K562 (cell line): ENCODE measurements at regions not wholly inside any gene's neighbourhood (a gene's known extent, or its start where the extent isn't known, plus 50 kb on each side); places are given as distances from the start of the nearest gene placed in this dataset.
A peak's percentile ranks its signal among the peaks of the same experiment; 100 is the strongest.

Experiments
- ATAC-seq: fragments of 200-7000 bp; cut with Tn5 transposase; 3 replicates; pipeline ENCODE4 v1.9.1; 2020; ENCODE audit warnings: moderate library complexity
- BruUV-seq: library from RNA; stranded (reverse); fragments of 400-500 nt; replicated peaks from 2 replicates; lab custom pipeline; 2021; lab: Mats Ljungman, UMichigan
- CTCF ChIA-PET: fragments of 300-600 bp; formaldehyde crosslinking; extraction: SDS; loops from one replicate; lab custom pipeline; 2021; ENCODE audit warnings: low intra/inter-chr PET ratio; lab: Yijun Ruan, JAX
- POLR2A ChIA-PET: fragments of 300-600, 350-650 bp; sonication (Branson Sonifier 250); formaldehyde crosslinking; extraction: SDS; loops from one replicate; lab custom pipeline; 2021; ENCODE audit warnings: antibody characterized with exemption, inconsistent platforms; lab: Yijun Ruan, JAX
- DNase-seq, 4 experiments: peaks; one replicate each; pipeline versions ENCODE4 v3.0.0 to v3.0.0-alpha.2; 2011 to 2018; ENCODE audit warnings: low spot score in 3 of 4, mixed read lengths in 3 of 4; ENCODE audit errors: extremely low read depth in 1 of 4
- FAIRE-seq: peaks from 2 replicates; lab custom pipeline; 2011; peaks lifted over from hg19 to GRCh38; lab: Jason Lieb, UNC
- H2AFZ ChIP-seq: 2 replicates; pipeline ENCODE4 v1.6.0; 2011; ENCODE audit warnings: low read depth, low read length, control low read depth, inconsistent platforms
- H3K27ac ChIP-seq: fragments of 200-600 bp; 3 replicates; pipeline ENCODE4 v1.8.0; 2011; ENCODE audit warnings: low read depth, mild to moderate bottlenecking, control low read depth, inconsistent platforms, low read length, moderate library complexity, mixed read lengths; ENCODE audit errors: extremely low read depth
- H3K27me3 ChIP-seq, 2 experiments: fragments of 300-600 bp in 1 of 2; 2 replicates in 1 of 2; 3 replicates in 1 of 2; pipeline versions ENCODE4 v1.6.0 to v1.8.0; 2011; ENCODE audit warnings: inconsistent platforms in 2 of 2, low read length in 2 of 2, mild to moderate bottlenecking in 1 of 2, mixed read lengths in 1 of 2, moderate library complexity in 1 of 2; ENCODE audit not compliant: control insufficient read depth in 2 of 2, insufficient read depth in 2 of 2
- H3K36me3 ChIP-seq: fragments of 300-600 bp; 3 replicates; pipeline ENCODE4 v1.8.0; 2011; ENCODE audit warnings: mild to moderate bottlenecking, low read length, inconsistent platforms; ENCODE audit not compliant: control insufficient read depth, insufficient read depth
- H3K4me1 ChIP-seq, 2 experiments: fragments of 200-600 bp in 1 of 2; replicated peaks in 1 of 2; 2 replicates in 1 of 2; 3 replicates in 1 of 2; pipeline versions ENCODE4 v1.5.1 to v1.8.0; 2011; ENCODE audit warnings: inconsistent platforms in 2 of 2, low read length in 2 of 2, mild to moderate bottlenecking in 1 of 2, mixed read lengths in 1 of 2, moderate library complexity in 1 of 2; ENCODE audit not compliant: control insufficient read depth in 2 of 2, insufficient read depth in 2 of 2
- H3K4me2 ChIP-seq: 2 replicates; pipeline ENCODE4 v1.6.1; 2011; ENCODE audit warnings: low read length, control low read depth, inconsistent platforms, mixed read lengths; ENCODE audit not compliant: insufficient read depth
- H3K4me3 ChIP-seq: fragments of 200-600 bp; sonication (generic), shearing (Covaris generic); 2 replicates; pipeline ENCODE4 v1.5.1; 2016; ENCODE audit warnings: control low read depth, inconsistent platforms
- H3K79me2 ChIP-seq: fragments of 200-600 bp; 3 replicates; pipeline ENCODE4 v1.8.0; 2011; ENCODE audit warnings: low read length, inconsistent platforms; ENCODE audit not compliant: control insufficient read depth, insufficient read depth
- H3K9ac ChIP-seq, 2 experiments: 2 replicates each; pipeline versions ENCODE4 v1.6.0 to v1.6.1; 2011; ENCODE audit warnings: low read depth in 2 of 2, low read length in 2 of 2, control low read depth in 1 of 2, inconsistent platforms in 1 of 2, mild to moderate bottlenecking in 1 of 2, mixed read lengths in 1 of 2; ENCODE audit not compliant: insufficient read depth in 1 of 2
- H3K9me1 ChIP-seq: one replicate; pipeline ENCODE4 v1.6.0; 2011; ENCODE audit warnings: inconsistent platforms, mild to moderate bottlenecking, low read length, moderate library complexity; ENCODE audit not compliant: control insufficient read depth, insufficient read depth
- H3K9me3 ChIP-seq: replicated peaks from 2 replicates; pipeline ENCODE4 v1.5.1; 2011; ENCODE audit warnings: low read depth, low read length, inconsistent platforms; ENCODE audit not compliant: control insufficient read depth, insufficient read depth
- H4K20me1 ChIP-seq: replicated peaks from 2 replicates; pipeline ENCODE4 v1.6.1; 2011; ENCODE audit warnings: low read length, inconsistent platforms, mixed read lengths; ENCODE audit not compliant: control insufficient read depth, insufficient read depth
- C11orf30 ChIP-seq: fragments of 450-650 bp; IDR thresholded peaks from 2 replicates; pipeline ENCODE4 v1.6.1; 2016; ENCODE audit warnings: low read depth, mild to moderate bottlenecking
- ETV5 ChIP-seq: sonication (generic); formaldehyde crosslinking; IDR thresholded peaks from 2 replicates; pipeline ENCODE4 v1.4.0; 2020; ENCODE audit warnings: low read depth, mild to moderate bottlenecking, missing genetic modification reagents
- GATAD2B ChIP-seq: fragments of 450-650 bp; IDR thresholded peaks from 2 replicates; pipeline ENCODE4 v1.6.1; 2017; ENCODE audit warnings: mild to moderate bottlenecking, borderline replicate concordance
- KDM4B ChIP-seq, 2 experiments: fragments of 450-650 bp in 1 of 2; sonication (generic) in 1 of 2; IDR thresholded peaks; 2 replicates each; pipeline ENCODE4 v1.6.1; 2016 to 2017; ENCODE audit warnings: borderline replicate concordance in 2 of 2, antibody characterized with exemption in 1 of 2, low read depth in 1 of 2, mild to moderate bottlenecking in 1 of 2
- KLF1 ChIP-seq: fragments of 450-650 bp; IDR thresholded peaks from 2 replicates; pipeline ENCODE4 v1.6.1; 2016; ENCODE audit warnings: missing genetic modification characterization, missing compliant biosample characterization
- MAFG ChIP-seq: fragments of 450-650 bp; conservative IDR thresholded peaks from 2 replicates; pipeline ENCODE4 v1.6.1; 2016; ENCODE audit warnings: missing genetic modification characterization, missing compliant biosample characterization
- MEF2A ChIP-seq: IDR thresholded peaks from 2 replicates; pipeline ENCODE4 v1.6.1; 2011; ENCODE audit warnings: low read depth, mild to moderate bottlenecking, low read length, moderate library complexity; ENCODE audit not compliant: control insufficient read depth
- NFE2 ChIP-seq: IDR thresholded peaks from 2 replicates; pipeline ENCODE4 v1.6.1; 2014; ENCODE audit warnings: antibody characterized with exemption, low read depth
- RBM14 ChIP-seq: fragments of 200-400 bp; formaldehyde crosslinking; IDR thresholded peaks from 2 replicates; pipeline ENCODE4 v1.6.1; 2018; ENCODE audit warnings: low read depth, mild to moderate bottlenecking, low read length, moderate library complexity, borderline replicate concordance; ENCODE audit not compliant: insufficient read depth
- SPI1 ChIP-seq: IDR thresholded peaks from 2 replicates; pipeline ENCODE4 v1.6.1; 2011; ENCODE audit warnings: low read depth, low read length, control low read depth, borderline replicate concordance
- STAT5A ChIP-seq: IDR thresholded peaks from 2 replicates; pipeline ENCODE4 v1.6.1; 2012; ENCODE audit warnings: low read length, inconsistent platforms, borderline replicate concordance
- TAF1 ChIP-seq: IDR thresholded peaks from 2 replicates; pipeline ENCODE4 v1.6.1; 2011; ENCODE audit warnings: mild to moderate bottlenecking, low read length, moderate library complexity; ENCODE audit not compliant: insufficient read depth, control insufficient read depth, severe bottlenecking; ENCODE audit errors: extremely low read depth
- TEAD1 ChIP-seq, 2 experiments: fragments of 450-650 bp in 1 of 2; sonication (generic) in 1 of 2; formaldehyde crosslinking; IDR thresholded peaks; 2 replicates each; pipeline versions ENCODE4 v1.4.0 to v1.8.0; 2020 to 2022; ENCODE audit warnings: mild to moderate bottlenecking in 2 of 2, missing genetic modification reagents in 1 of 2
- ZNF134 ChIP-seq: fragments of 250-450 bp; sonication (Bioruptor Pico); conservative IDR thresholded peaks from 2 replicates; pipeline ENCODE4 v1.4.0; 2020
- ZNF224 ChIP-seq: sonication (generic); formaldehyde crosslinking; IDR thresholded peaks from 2 replicates; pipeline ENCODE4 v1.8.0; 2022; ENCODE audit warnings: mild to moderate bottlenecking, missing genetic modification reagents
- ZNF445 ChIP-seq: fragments of 250-450 bp; sonication (Bioruptor Pico); IDR thresholded peaks from 2 replicates; pipeline ENCODE4 v1.4.0; 2020; ENCODE audit warnings: low read depth, mild to moderate bottlenecking, moderate library complexity
- ZNF589 ChIP-seq: fragments of 200-800 bp; sonication (Bioruptor generic); IDR thresholded peaks from 2 replicates; pipeline ENCODE4 v1.6.1; 2016; ENCODE audit warnings: low read depth, missing genetic modification characterization, missing compliant biosample characterization
- WGBS: fragments of 100-300 bp; shearing (Covaris generic); methylation state at CpG from one replicate; pipeline ENCODE4 v1.1.6; 2016; ENCODE audit warnings: low coverage, mixed read lengths; ENCODE audit not compliant: insufficient coverage; ENCODE audit errors: missing lambda C conversion rate; 5-methylcytosine and 5-hydroxymethylcytosine counted together
- in situ Hi-C: fragments of 300-500 bp; cut with MboI; formaldehyde crosslinking; loops from 4 replicates; pipeline ENCODE4 v1.15.0; 2018; ENCODE audit warnings: inconsistent platforms, mixed read lengths
- intact Hi-C: fragments of 100-400 bp; cut with micrococcal nuclease; formaldehyde crosslinking; loops from 2 replicates; pipeline ENCODE4 v1.14.2; 2022
- TF ChIP-seq, protein P1 (sequence below): conservative IDR thresholded peaks from 2 replicates; pipeline ENCODE4 v1.6.1; 2011; ENCODE audit warnings: low read depth, mild to moderate bottlenecking, low read length; ENCODE audit not compliant: control insufficient read depth

DNA sequence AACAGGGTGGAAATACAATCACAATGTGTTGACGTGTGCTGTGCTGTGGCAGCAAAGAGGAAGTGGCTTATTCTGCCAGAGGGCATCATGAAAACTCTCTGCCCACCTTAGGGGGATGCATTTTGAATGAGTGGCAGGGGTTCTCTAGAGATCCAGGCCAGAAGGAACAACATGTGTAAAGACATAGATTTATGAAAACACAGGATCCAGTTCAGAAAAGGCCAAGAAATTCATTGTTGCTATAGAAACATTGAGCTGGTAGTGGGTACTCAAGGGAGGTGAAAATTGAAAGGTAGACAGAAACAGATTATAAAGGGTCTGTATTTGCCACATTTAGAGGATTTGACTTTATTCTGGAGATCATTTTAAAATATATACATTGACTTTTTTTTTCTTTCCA lies 417.7 kb downstream of the ENC1 start:
- H2AFZ ChIP-seq, result no peak overlapping the region
- H3K4me3 ChIP-seq, result no peak overlapping the region
- H3K79me2 ChIP-seq, result no peaks in the 10 kb centered on the region
- H3K27ac ChIP-seq, result no peak overlapping the region
- in situ Hi-C loops, result no loop called here
- H3K27me3 ChIP-seq, result no peaks in the 10 kb centered on the region; a peak in 1 of 5 replicates
- DNase-seq, result no peak
- no peaks in the 10 kb centered on the region for H4K20me1 ChIP-seq
- no TSS peak for BruUV-seq
- H3K9me1 ChIP-seq, result no peaks in the 10 kb centered on the region
- H3K36me3 ChIP-seq, result no peaks in the 10 kb centered on the region
- ChIA-PET POLR2A (no interaction called here), CTCF (no interaction called here)
- H3K9me3 ChIP-seq, result no peaks in the 10 kb centered on the region
- ATAC-seq, result no peak
- FAIRE-seq, result no peak
- no peak for TF ChIP-seq KLF1
- TF ChIP-seq ZNF224 (CRISPR knock-in tag), result no peak
- 0 out of 2 replicates have a peak, but pooled peaks have one; percentile 20 for TF ChIP-seq SPI1
- no peak for TF ChIP-seq RBM14
- TF ChIP-seq TEAD1 (CRISPR knock-in tag; IDR thresholded peaks at IDR 0.05), result no peak
- H3K9ac ChIP-seq, result no peak overlapping the region
- intact Hi-C loops, result no loop called here
- H3K4me2 ChIP-seq, result no peak overlapping the region
- WGBS, result 0% methylated on average over 1 of the region's 1 CpG
- no peaks in the 10 kb centered on the region for H3K4me1 ChIP-seq

DNA sequence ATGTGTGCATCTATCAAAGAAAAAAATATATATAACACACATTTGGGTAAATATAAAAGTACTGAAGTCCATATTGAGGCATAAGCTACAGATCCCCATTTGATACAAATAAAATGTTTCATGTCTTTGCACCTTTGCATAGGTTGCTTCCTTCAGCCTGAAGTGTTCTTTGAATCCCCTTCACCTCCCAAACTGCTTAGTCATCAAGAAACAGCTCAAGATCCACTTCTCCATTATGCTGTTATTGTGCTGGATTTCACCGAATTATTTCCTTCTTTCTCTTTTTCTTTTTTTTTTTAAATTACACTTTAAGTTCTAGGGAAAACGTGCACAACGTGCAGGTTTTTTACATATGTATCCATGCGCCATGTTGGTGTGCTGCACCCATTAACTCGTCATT lies 419.1 kb downstream of the ENC1 start:
- H3K9ac ChIP-seq, result no peak overlapping the region
- no peak for DNase-seq
- no peaks in the 10 kb centered on the region for H3K9me3 ChIP-seq
- H3K79me2 ChIP-seq, result no peaks in the 10 kb centered on the region
- H3K4me3 ChIP-seq, result no peak overlapping the region
- H3K27ac ChIP-seq, result no peak overlapping the region
- H3K27me3 ChIP-seq, result no peaks in the 10 kb centered on the region; a peak in 1 of 5 replicates
- POLR2A ChIA-PET, result no interaction called here
- CTCF ChIA-PET, result no interaction called here
- 17% methylated on average over 3 of the region's 5 CpGs for WGBS
- in situ Hi-C loops, result no loop called here
- no peak for ATAC-seq
- BruUV-seq, result no TSS peak
- FAIRE-seq, result no peak
- no peak overlapping the region for H2AFZ ChIP-seq
- H3K4me2 ChIP-seq, result no peak overlapping the region
- no peaks in the 10 kb centered on the region for H3K4me1 ChIP-seq
- intact Hi-C loops, result no loop called here
- H3K36me3 ChIP-seq, result no peaks in the 10 kb centered on the region
- H3K9me1 ChIP-seq, result no peaks in the 10 kb centered on the region
- H4K20me1 ChIP-seq, result no peaks in the 10 kb centered on the region
- no peak for TF ChIP-seq ZNF589
- TF ChIP-seq GATAD2B, result no peak
- TF ChIP-seq MEF2A, result no peak
- no peak for TF ChIP-seq ZNF445 (CRISPR knock-in tag)
- TF ChIP-seq TAF1, result no peak
- TF ChIP-seq NFE2, result 0 out of 2 replicates have a peak, but pooled peaks have one; percentile 15
- TF ChIP-seq C11orf30, result peak; percentile 77
- TF ChIP-seq ZNF134 (CRISPR knock-in tag), result no peak
- TF ChIP-seq MAFG (tag), result peak; percentile 80
- TF ChIP-seq ETV5 (CRISPR knock-in tag), result no peak
- no peak for TF ChIP-seq KDM4B (IDR thresholded peaks at IDR 0.05; ENCODE audit: borderline replicate concordance in 2 of 2, low read depth in 1 of 2)
- TF ChIP-seq, protein P1, sequence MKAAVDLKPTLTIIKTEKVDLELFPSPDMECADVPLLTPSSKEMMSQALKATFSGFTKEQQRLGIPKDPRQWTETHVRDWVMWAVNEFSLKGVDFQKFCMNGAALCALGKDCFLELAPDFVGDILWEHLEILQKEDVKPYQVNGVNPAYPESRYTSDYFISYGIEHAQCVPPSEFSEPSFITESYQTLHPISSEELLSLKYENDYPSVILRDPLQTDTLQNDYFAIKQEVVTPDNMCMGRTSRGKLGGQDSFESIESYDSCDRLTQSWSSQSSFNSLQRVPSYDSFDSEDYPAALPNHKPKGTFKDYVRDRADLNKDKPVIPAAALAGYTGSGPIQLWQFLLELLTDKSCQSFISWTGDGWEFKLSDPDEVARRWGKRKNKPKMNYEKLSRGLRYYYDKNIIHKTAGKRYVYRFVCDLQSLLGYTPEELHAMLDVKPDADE, result no peak
- no peak for TF ChIP-seq STAT5A
